Keratinocyte (primary cell): ENCODE measurements at regions not wholly inside any gene's neighbourhood (a gene's known extent, or its start where the extent isn't known, plus 50 kb on each side); places are given as distances from the start of the nearest gene placed in this dataset.

Experiments
- DNase-seq: peaks from one replicate; pipeline ENCODE4 v3.0.0-alpha.2; 2011; ENCODE audit warnings: low read depth, missing footprints, low spot score
- FAIRE-seq: peaks from 2 replicates; lab custom pipeline; 2011; peaks lifted over from hg19 to GRCh38; lab: Jason Lieb, UNC
- H2AFZ ChIP-seq: 2 replicates; pipeline ENCODE4 v1.6.0; 2012; ENCODE audit warnings: low read length, control low read depth, inconsistent platforms; ENCODE audit not compliant: control insufficient read depth
- H3K27ac ChIP-seq: 2 replicates; pipeline ENCODE4 v1.5.1; 2011; ENCODE audit warnings: low read length; ENCODE audit not compliant: control insufficient read depth, insufficient read depth
- H3K27me3 ChIP-seq: 3 replicates; pipeline ENCODE4 v1.6.0; 2011; ENCODE audit warnings: low read length; ENCODE audit not compliant: control insufficient read depth, insufficient read depth; ENCODE audit errors: extremely low read depth
- H3K36me3 ChIP-seq, 2 experiments: 2 replicates in 1 of 2; 3 replicates in 1 of 2; pipeline ENCODE4 v1.5.1; 2011; ENCODE audit warnings: low read length in 2 of 2, mild to moderate bottlenecking in 1 of 2; ENCODE audit not compliant: control insufficient read depth in 2 of 2, insufficient read depth in 2 of 2; ENCODE audit errors: extremely low read depth in 1 of 2
- H3K4me1 ChIP-seq: 3 replicates; pipeline ENCODE4 v1.5.1; 2011; ENCODE audit warnings: low read length; ENCODE audit not compliant: control insufficient read depth, insufficient read depth; ENCODE audit errors: extremely low read depth
- H3K4me2 ChIP-seq: 3 replicates; pipeline ENCODE4 v1.6.0; 2011; ENCODE audit warnings: low read depth, low read length; ENCODE audit not compliant: control insufficient read depth, insufficient read depth; ENCODE audit errors: extremely low read depth
- H3K4me3 ChIP-seq, 3 experiments: fragments of 200-600 bp in 1 of 3; sonication (generic) in 1 of 3; 2 replicates in 2 of 3; 3 replicates in 1 of 3; pipeline ENCODE4 v1.5.1; 2011 to 2016; ENCODE audit warnings: low read length in 3 of 3, mild to moderate bottlenecking in 3 of 3, control low read depth in 2 of 3, inconsistent platforms in 1 of 3, low read depth in 1 of 3, mixed read lengths in 1 of 3, mixed run types in 1 of 3, moderate library complexity in 1 of 3; ENCODE audit not compliant: control insufficient read depth in 2 of 3, insufficient read depth in 2 of 3; ENCODE audit errors: extremely low read depth in 1 of 3
- H3K79me2 ChIP-seq: 2 replicates; pipeline ENCODE4 v1.6.0; 2012; ENCODE audit warnings: low read length; ENCODE audit not compliant: control insufficient read depth, insufficient read depth
- H3K9ac ChIP-seq: 3 replicates; pipeline ENCODE4 v1.6.0; 2011; ENCODE audit warnings: low read length; ENCODE audit not compliant: control insufficient read depth, insufficient read depth; ENCODE audit errors: extremely low read depth
- H3K9me1 ChIP-seq: 3 replicates; pipeline ENCODE4 v1.6.0; 2011; ENCODE audit warnings: low read length; ENCODE audit not compliant: control insufficient read depth, insufficient read depth; ENCODE audit errors: extremely low read depth
- H3K9me3 ChIP-seq: 2 replicates; pipeline ENCODE4 v1.5.1; 2012; ENCODE audit warnings: low read depth, low read length; ENCODE audit not compliant: control insufficient read depth
- H4K20me1 ChIP-seq: 3 replicates; pipeline ENCODE4 v1.6.0; 2011; ENCODE audit warnings: low read length; ENCODE audit not compliant: control insufficient read depth, insufficient read depth; ENCODE audit errors: extremely low read depth
- CTCF ChIP-seq, 3 experiments: IDR thresholded peaks in 1 of 3; conservative IDR thresholded peaks in 1 of 3; optimal IDR thresholded peaks in 1 of 3; 2 replicates in 2 of 3; 3 replicates in 1 of 3; pipeline versions ENCODE3 to v1.5.1; 2011; ENCODE audit warnings: low read length in 3 of 3, mild to moderate bottlenecking in 3 of 3, moderate library complexity in 2 of 3, control low read depth in 1 of 3, inconsistent platforms in 1 of 3; ENCODE audit not compliant: insufficient read depth in 2 of 3; ENCODE audit errors: extremely low read depth in 1 of 3
- EZH2 ChIP-seq: IDR thresholded peaks from one replicate; pipeline ENCODE4 v1.6.1; 2012; ENCODE audit warnings: inconsistent platforms, mild to moderate bottlenecking, low read length, moderate library complexity
- dilution Hi-C: fragments of 300-500 bp; cut with MboI; formaldehyde crosslinking; loops from one replicate; pipeline ENCODE4 v1.7.0; 2020; ENCODE audit warnings: low sequenced_read_pairs; ENCODE audit not compliant: extremely low pct_ligation_motif_present

GRCh38 chr9:134557331-134557730, 84.3 kb upstream of the COL5A1 start:
- no peak overlapping the region for H3K4me2 ChIP-seq
- DNase-seq (no peak), FAIRE-seq (no peak)
- H3K27me3 ChIP-seq = no peaks in the 10 kb centered on the region
- H3K4me3 ChIP-seq = no peak overlapping the region
- no peaks in the 10 kb centered on the region for H3K79me2 ChIP-seq
- H3K9me3 ChIP-seq = no peaks in the 10 kb centered on the region
- TF ChIP-seq EZH2 (no peak), CTCF (optimal IDR thresholded peaks at IDR 0.05 in 1 of 3, IDR thresholded peaks at IDR 0.05 in 1 of 3, conservative IDR thresholded peaks at IDR 0.05 in 1 of 3; ENCODE audit: extremely low read depth in 1 of 3, insufficient read depth in 2 of 3, low read length in 3 of 3) (no peak)
- no peaks in the 10 kb centered on the region for H3K36me3 ChIP-seq
- peaks cover 14% of the 10 kb centered on the region for H3K4me1 ChIP-seq
- H3K9ac ChIP-seq = no peak overlapping the region
- H4K20me1 ChIP-seq = no peaks in the 10 kb centered on the region
- dilution Hi-C loops = no loop called here
- H3K9me1 ChIP-seq = no peaks in the 10 kb centered on the region
- H3K27ac ChIP-seq = no peak overlapping the region
- no peak overlapping the region for H2AFZ ChIP-seq

DNA sequence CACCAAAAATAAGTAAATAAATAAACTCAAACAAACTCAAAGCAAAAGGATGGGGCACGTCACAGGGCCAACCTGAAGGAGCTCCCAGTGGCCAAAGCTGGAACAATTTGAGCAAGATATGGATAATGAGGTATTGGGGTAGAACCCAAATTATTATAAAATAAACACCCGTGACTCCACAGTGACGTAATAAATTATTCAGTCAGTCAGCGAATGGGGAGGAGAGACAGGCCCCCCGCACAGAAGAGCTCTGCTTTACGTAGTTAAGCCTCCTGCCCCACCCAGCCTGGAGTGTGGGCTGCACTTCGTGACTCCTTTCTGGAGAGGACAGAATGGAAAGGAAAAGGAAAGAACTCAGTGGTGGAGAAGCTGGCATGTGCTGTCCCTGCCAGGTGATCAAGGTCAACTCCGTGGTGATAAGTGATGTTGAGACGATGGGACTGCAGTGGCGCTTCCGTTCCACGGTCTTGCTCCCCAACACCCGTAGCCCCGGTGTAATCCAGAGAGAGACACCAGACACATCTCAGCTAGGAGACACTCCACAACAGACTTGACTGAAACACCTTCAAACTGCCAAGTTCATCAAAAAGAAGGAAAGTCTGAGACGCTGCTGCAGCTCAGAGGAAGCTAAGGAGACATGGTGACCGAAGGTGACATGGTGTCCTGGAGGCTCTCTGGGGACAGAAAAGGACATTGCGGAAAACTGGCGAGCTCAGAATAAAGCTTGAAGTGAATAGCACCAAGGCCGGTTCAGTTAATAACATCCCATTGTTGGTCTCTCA, 83.3 kb upstream of the COL5A1 start:
- DNase-seq (no peak), FAIRE-seq (no peak)
- Histone ChIP-seq H3K9me1 (no peaks in the 10 kb centered on the region), H4K20me1 (no peaks in the 10 kb centered on the region), H3K36me3 (no peaks in the 10 kb centered on the region), H2AFZ (no peak overlapping the region), H3K4me1 (peaks cover 4% of the 10 kb centered on the region), H3K9me3 (no peaks in the 10 kb centered on the region), H3K27ac (no peak overlapping the region), H3K4me2 (no peak overlapping the region), H3K79me2 (no peaks in the 10 kb centered on the region), H3K27me3 (no peaks in the 10 kb centered on the region), H3K9ac (no peak overlapping the region), H3K4me3 (no peak overlapping the region)
- dilution Hi-C loops = no loop called here
- TF ChIP-seq CTCF (optimal IDR thresholded peaks at IDR 0.05 in 1 of 3, IDR thresholded peaks at IDR 0.05 in 1 of 3, conservative IDR thresholded peaks at IDR 0.05 in 1 of 3; ENCODE audit: extremely low read depth in 1 of 3, insufficient read depth in 2 of 3, low read length in 3 of 3) (no peak), EZH2 (no peak)
